GM21526 (cell line): ENCODE measurements at regions not wholly inside any gene's neighbourhood (a gene's known extent, or its start where the extent isn't known, plus 50 kb on each side); places are given as distances from the start of the nearest gene placed in this dataset.

ENCODE experiments used
- ATAC-seq: cut with Tn5 transposase; IDR thresholded peaks from one replicate; pipeline ENCODE4 v1.9.1; 2021; ENCODE audit warnings: moderate library complexity; ENCODE audit not compliant: unreplicated experiment, low FRiP score

DNA sequence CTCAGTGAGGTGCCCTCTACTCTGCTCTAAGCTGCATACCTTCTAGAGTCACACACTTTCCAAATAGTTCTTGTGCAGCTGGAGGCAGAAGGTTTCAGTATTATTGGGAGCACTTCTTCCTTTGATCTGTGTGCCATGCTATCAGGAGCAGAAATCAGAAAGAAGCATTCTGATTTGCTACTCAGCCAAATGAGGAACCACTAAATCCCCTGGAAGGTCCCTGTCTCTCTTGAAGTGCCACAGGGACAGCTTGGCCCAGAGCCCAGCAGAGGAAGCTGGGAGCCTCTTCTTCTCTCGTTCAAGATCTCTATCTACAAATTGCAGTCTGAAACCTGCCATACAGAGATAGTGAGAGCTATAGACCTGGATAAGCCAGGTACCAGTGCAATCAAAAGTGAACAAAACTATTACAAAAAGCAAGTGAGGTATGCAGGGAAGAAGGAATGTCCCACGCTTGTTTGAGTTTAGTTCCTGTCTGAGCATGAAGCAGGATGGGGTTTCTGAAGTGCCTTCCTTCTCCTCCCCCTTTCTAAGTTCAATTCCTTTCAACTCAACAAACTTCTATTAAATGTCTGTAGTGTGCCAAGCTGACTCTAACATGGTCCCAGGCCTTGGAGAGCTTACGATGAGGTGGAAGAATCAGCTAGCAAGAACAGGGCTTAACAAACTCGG, 100.9 kb upstream of the PARP11 start:
- no peak for ATAC-seq

DNA sequence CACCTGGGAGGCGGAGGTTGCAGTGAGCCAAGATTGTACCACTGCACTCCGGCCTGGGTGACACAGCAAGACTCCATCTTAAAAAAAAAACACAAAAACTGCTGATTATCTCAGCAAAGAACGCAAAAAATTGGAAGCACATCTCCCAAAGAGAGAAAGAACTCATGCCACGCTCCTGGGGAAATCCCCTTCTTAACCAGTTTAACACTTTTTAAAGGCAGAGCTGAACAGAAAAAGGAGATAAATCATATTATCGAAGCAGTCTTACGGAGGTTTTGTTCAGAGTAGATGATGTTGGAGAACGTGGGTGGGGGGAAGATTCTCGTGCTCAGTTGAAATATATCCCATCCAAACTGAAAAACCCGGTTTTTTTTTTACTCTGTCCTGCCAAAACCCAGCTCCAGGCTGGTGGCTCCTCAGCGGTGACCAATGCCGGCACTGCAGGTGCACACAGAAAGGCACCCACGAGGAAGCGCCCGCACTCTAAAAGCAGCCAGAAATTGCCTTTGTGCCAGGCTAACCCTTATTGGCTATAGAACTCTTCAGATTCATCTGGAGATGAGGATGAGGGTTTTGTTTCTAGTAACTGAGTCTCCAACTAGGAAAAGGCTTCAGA, 100.2 kb upstream of the PARP11 start:
- no peak for ATAC-seq

DNA sequence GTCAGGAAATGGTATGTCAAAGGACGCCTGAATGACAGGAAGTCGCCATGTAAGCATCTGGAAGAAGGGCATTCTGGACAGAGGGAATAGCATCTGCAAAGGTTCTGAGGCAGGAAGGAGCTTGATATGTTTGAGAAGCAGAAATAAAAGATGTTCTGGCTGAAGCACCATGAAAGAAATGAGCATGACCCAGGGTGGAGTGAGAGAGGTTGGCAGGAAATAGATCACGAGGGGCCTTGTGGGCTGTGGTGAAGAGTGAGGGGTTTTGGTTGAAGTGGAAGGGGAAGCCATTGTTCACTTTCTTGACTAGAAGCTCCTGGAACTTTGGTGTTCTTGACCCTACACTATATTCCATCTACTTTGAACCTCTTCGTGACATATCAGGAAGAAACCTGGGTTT, 99.4 kb upstream of the PARP11 start:
- ATAC-seq: no peak

DNA sequence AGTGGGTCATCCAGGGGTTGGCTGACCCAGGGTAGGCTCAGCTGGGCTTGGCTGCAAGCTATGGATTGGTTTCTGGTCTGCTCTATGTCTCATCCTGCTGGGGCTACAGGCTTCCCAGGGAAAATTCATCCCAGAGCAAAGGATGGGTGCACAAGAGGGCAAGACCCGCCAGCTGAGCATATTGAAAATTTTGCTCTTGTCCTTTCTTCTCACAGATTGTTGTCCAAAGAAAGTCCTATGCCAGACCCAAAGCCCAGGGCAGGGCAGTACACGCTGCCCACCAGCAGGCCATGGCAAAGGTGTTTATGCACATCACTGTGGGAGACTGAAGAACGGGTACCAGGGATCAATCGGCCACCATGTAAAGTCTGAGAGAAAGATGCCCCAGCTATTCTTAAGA, 95.3 kb upstream of the PARP11 start:
- ATAC-seq: no peak

DNA sequence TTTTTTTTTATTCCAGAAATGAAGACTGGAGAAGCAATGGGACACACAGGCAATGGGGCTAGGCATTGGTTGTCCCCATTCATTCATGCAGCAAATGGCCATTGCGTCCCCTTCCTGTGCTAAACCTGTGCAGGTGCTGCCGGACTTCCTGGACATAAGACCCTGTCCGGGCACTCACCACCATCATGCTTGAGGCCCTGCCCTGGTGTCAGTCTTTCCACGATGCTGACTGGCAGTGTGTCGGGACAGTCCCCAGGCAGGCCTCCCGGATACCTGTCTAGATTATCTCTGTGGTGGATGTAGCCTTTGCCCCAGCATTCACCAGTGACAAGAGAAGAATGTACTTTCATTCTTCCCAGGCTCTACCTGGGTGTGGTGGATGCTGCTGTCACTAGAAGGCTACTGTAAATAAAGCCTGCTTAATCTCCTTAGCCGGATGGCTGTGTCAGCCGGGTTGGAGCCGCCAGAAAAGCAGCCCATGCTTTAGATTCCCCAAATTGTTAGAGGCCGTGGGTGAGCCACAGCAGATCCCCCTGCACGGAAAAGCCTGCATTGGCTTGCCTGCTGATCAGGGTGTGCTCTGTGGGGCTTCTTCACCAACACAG, 94.5 kb upstream of the PARP11 start:
- no peak for ATAC-seq

DNA sequence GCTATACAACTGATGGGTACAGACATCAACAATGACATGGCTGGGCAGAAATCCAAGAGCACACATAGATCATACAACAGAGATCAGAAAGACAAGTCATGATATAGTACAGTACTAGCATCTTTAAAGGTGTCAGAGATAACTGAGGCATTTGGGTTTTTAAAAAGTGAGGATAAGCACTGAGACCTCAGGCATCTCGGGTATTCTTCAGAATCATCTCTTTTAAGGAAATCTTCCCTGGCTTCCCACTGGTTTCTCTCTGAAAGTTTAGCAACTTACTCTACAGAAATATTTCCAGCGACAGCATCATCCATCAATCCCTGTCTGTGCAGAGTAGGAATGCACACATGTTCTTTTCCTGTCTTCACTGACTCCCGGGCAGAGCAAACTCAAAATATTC, 93.2 kb upstream of the PARP11 start:
- ATAC-seq: no peak

DNA sequence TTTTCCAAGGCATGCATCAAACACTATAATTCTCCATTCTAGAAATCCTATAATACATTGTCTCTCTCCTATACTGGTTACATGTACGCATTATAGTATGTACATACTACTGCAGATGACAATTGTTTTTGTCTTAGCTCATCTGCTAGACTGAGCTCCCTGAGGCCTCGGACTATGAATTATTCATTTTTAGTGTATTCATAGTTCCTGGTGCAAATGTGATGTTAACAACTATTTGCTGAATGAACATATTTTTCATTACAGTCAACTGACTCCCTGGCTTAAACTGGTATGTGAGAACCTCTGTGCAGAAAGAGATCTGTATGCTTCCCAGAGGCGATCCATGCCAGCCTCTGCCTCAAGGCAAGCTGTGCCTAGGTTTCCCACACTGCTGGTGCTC, 91.8 kb upstream of the PARP11 start:
- ATAC-seq: no peak

DNA sequence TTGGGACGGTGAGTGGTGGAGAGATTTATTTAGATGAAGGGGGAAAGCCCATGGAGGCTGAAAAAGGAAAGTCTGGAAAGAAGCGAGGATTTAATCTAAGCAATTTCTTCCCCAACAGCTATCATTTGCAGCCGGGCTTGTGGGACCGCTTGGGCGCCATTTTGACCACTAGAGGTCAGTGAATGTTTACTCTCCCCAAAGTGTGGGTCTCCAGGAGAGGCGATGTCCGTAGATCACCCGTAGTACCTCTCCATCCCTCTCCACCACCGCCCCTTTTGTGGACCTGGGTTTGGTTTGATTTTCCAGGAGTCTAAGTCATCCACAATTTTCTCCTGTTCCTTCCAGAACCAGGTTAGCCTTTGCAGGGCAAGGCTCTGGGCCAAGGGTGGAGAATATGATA, 91.2 kb upstream of the PARP11 start:
- no peak for ATAC-seq

DNA sequence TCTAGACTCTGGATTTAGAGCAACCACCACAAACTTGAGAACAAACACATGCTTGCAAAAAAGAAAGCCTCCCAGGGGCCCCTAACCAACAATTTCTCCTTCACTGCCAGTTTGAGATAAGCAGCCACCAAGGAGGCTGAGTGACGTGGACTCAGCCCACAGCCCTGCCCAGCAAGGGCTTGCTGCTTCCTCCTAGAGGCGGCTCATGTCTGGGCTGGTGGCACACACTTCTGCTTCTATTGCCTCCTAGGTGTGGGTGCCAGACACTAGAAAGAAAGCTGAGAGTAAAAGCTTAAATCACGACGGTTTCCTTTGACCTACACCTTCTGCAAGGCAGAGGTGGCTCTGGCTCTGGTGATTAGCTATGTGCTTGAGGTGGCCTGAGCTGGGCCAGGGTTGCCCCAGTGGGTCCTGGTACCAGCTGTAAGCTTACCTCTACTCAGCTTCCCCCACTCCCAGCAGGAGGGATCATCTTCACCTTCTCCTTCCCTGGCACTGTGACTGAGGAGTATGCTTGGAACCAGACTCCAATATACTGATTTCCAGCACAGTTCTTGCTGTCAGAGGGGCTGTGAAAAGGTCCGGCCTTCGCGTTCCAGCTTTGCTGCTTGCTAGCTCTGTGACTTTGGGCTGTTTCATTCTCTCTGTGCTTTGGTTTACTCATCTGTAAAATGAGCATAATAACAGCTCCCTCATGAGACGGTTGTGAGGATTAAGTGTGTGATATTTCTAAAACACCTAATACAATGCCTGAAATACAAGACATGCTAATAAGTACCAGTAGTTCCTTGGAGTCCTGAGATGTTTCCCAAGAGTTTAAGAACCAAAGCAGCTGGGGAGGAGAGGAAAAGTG, 89.7 kb upstream of the PARP11 start:
- ATAC-seq: no peak

DNA sequence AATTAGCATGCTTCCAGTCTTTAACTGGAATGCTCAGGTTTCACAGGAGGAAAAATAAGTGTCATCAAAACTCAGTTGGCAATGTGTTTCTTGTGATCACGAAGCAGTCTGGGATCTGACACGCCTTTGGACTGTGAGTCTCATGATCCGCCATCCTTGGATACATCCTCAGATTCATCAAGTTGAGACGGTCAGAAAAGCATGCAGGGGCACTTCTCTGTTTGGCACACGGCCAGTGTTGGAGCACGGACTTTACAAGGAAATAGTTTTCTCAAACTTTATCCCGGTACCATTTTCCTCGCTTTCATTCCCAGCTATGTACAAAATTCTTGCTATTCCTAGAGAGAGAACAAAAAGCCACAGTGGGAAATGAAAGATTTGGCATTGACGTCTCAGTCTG, 88.4 kb upstream of the PARP11 start:
- ATAC-seq: no peak

DNA sequence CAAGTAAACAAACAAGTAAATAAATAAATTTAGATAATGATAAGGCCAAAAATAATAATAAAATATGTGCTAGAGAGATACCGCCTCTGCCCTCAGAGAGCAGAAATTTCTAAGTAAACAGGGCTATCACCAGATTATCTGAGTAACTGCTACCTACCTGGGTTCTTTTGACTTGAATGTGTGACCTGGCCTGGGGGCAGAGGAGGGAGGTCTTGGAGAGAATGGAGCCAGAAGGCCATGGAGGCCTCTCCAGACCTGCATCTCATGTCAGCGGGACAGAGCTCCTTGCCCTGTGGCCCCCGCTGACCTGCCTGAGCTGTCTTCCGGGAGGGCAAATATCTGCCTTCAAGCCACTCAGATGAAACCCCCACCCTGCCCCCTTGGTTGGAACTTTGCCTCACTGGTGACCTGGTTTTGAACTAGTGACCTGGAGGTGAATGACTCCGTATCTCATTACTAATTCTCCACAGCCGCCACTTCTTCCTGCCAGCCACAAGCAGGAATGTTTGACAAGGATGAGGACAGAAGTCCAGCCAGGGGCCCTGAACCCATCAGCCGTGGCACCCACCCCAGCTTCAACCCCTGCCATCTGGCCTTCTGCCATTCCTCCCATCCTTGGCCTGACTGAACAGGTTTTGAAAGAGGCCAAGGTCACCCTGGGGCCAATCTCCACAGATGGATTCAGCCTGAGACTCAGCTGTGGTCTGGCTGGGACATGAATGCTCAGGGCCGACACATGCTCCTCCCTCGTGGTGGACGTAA, 86.8 kb upstream of the PARP11 start:
- no peak for ATAC-seq

DNA sequence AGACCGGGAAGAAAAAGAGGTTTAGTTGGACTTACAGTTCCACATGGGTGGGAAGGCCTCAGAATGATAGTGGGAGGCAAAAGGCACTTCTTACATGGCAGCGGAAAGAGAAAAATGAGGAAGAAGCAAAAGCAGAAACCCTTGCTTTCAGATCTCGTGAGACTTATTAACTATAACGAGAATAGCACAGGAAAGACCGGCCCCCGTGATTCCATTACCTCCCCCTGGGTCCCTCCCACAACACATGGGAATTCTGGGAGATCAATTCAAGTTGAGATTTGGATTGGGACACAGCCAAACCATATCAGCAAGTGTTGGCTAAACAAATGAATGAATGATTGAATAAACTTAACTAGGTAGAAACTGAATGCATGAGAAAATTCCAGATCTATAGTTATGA, 85.3 kb upstream of the PARP11 start:
- ATAC-seq: no peak

DNA sequence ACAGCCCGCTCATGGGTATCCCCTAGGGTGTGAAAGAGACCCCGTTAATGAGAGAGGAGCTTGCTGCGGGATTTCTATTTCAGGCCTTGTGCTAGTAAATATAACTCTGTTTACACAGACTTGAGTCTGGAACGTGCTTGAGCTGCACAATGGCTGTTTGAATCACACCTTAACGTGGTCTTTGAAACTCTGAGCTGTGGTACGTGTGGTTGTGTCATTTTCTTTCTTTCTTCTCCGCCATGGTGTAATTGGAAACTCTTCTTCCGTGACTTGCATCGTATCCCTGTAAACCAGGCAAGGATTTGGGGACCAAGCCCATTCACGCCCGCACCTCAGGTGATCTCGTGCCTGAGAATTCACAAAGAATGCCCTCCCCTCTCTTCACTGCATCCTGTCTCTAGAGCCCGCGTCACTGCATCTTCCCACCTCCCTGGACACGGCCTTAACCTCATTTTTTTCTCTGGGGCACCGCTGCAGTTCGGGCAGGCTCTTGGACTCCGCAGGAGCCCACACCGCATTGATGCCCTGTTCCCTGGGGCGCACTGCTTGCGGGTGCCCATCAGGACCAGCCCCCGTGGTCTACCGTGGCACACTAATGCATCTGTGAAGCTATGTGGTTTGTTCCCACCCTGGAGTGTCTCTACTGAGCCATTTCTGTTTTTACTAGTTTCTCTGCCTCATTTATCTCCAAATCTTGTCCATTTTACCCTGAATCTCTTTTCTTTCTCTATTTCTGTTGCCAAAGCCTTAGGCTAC, 78.4 kb upstream of the PARP11 start:
- ATAC-seq: no peak

DNA sequence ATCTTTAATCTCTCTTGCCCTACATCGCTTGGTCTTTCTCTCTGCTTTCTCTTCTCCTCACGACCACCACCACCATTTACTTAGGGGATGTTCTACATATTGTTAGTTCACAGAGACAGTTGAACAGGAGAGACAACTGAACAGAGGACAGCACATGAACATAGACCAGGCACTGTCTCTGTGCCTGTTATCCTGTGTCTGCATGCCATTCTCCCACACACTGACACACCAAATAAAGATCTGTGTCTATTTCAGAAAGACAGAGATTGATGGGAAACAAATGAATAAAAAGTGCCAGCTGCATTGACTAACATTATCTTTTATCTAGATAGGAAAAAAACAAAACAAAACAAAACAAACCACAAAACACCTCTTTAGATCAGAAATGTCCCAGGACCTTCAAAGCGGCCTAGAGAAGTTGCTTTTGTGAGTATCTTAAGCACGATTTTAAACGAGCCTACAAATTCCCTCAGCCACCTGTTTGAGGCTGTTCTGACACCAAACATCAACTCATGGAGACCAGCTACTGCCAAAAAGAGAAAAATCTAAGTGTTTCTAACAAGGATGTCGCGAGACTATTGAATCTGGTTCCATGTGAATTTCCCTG, 77.6 kb upstream of the PARP11 start:
- ATAC-seq: no peak

DNA sequence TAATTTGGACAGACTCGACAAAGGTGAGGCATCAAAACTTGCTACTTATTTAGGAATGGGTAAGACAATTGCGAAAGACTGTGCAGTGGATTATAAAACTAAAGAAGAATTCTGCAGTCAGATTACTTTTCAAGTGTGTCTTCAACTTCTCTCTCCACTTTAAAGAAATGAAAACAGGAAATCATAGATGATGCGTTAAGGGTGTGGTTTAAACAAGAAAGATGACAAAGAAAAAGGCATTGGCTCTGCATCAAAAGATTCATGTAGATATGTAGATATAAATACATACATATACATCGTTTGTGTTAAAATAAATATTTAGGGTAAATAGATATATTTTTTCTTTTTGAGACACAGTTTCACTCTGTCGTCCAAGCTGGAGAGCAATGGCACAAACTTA, 74.6 kb upstream of the PARP11 start:
- ATAC-seq: no peak

DNA sequence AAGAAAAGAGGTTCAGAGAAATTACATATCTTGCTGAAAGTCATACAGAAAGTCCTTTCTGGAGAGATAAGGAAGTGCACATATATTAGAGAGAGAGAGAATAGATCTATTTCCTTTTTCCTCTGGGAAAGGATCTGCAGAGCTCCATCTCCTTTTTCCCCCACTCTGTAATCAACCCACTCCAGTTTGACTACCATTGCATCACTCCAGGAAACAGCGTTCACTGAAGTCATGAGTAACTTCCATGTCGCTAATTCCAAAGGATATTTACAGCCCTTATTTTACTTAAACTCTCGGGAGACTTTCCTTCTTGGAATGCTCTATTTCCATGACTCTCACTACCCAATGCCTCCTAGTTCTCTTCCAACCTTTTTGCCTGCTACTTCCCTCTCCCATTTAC, 72.5 kb upstream of the PARP11 start:
- ATAC-seq: no peak

DNA sequence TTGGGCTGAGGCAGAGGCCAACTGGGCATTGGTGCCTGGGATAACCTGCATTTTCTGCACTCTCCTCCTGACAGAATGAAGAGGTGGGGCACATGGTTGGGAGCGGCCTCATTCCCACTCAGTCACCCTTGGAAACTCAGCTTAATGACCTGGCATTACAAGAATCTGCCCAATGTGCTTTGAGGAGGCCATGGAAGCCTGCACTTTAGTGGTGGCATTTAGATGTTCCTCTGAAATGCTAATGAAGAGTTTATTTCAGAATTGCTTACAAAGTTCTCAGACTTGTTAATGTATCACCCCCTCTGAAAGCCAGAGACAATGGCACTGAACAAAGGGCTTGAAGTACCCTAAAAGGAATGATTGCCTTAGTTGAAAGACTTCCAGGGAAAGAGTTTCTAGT, 71.4 kb upstream of the PARP11 start:
- no peak for ATAC-seq

DNA sequence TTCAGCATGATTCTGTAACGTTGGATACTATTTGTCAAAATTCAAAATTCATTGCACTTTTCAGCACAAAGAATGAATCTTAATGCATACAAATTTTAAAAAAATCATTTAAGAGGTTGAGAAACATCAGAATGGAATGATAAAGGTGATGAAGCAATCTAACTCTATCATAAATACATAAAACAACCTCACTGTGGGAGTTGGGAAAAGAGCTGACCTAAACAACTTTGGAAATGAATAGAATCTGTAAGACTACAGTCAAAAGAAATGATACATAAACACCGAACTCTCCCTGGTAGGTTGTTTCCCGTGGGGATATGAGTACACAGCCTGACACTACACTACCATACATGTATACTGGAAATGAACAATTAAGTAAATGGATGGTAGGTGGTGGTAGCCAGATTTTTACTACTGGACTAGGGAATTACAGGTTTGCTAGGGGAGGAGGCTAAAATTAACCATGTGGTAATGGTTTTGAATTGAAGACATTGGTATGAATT, 64.9 kb upstream of the PARP11 start:
- no peak for ATAC-seq

DNA sequence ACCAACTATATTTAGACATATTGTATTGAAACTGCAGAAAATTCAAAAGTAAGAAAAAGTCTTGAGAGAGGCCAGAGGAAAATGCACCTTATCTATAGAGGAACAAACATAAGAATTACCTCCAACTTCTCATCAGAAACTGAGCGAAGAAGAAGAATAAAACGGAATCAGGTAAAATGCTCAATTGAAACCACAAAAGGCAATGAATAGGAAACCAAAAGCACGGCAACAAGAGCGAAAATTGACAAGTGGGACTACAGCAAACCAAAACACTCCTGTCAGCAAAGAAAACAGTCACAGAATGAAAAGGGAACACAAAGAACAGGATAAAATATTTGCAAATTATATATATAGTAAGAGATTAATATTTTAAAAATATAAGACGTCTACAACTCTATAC, 61.9 kb upstream of the PARP11 start:
- ATAC-seq: no peak
